ENCODE measurements at regions not wholly inside any gene's neighbourhood (a gene's known extent, or its start where the extent isn't known, plus 50 kb on each side); places are given as distances from the start of the nearest gene placed in this dataset.
"Not testable (repeated sequence)": the region's sequence is repeated elsewhere in the genome, so short reads cannot be mapped to it uniquely, and the experiment has no call there.

DNA sequence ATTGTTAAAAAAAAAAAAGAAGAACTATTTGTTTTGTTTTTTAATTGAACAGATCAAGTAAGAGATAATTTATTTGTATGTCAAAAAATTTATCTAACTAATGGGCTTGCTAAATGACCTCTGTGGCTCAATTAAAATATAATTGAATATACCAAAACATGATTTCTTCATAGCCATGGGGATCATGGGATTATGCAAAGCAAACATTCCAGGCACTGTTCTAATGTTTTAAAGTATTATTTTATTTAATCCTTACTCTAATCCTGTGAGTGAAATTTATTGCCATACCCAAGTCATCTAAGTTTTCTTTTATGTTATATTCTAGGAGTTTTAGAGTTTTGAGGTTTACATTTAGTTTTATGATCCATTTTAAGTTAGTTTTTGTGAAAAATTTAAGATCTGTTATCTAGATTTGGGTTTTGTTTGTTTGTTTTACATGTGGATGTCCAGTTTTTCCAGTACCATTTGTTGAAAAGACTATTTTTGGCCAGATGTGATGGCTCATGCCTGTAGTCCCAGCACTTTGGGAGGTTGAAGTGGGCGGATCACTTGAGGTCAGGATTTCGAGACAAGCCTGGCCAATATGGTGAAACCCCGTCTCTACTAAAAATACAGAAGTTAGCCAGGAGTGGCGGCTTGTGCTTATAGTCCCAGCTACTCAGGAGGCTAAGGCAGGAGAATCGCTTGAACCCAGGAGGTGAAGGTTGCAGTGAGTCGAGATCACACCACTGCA lies 52.3 kb upstream of the CNOT10 start:
- no peak for DNase-seq (ENCODE audit: low read depth)

DNA sequence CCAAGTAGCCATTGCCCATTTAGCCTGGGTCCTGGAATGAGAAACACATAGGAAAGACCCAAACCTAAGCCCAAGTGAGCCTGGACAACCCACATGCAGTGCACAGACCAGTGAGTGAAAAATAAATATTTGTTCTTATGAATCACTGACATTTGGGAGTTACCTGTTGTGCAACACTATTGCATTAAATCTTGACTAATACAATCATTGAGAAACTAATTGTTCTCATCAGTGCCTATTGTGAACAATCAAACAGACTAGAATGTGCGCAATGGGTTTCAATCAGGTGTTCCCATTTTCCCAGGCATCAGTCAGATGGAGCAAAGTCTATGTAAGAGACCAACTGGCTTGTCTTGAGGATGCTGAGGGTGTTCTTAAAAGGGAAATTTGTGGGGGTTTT lies 54.7 kb upstream of the CNOT10 start:
- peak; percentile 15 for DNase-seq (ENCODE audit: low read depth)

DNA sequence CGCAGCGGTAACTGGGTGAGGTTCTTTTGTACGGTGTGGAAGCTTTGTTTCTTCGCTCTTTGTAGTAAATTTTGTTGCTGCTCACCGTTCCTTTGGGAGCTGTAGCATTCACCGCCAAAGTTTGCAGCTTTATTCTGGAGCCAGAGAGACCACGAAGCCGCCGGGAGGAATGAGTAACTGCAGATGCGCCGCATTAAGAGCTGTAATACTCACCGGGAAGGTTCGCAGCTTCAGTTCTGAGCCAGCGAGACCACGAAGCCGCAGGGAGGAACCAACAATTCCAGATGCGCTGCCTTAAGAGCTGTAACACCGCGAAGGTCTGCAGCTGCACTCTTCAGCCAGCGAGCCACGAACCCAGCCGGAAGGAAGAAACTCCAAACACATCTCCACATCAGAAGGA lies 56.0 kb upstream of the DYNC1LI1 start:
- DNase-seq (ENCODE audit: low read depth): peak; percentile 48

DNA sequence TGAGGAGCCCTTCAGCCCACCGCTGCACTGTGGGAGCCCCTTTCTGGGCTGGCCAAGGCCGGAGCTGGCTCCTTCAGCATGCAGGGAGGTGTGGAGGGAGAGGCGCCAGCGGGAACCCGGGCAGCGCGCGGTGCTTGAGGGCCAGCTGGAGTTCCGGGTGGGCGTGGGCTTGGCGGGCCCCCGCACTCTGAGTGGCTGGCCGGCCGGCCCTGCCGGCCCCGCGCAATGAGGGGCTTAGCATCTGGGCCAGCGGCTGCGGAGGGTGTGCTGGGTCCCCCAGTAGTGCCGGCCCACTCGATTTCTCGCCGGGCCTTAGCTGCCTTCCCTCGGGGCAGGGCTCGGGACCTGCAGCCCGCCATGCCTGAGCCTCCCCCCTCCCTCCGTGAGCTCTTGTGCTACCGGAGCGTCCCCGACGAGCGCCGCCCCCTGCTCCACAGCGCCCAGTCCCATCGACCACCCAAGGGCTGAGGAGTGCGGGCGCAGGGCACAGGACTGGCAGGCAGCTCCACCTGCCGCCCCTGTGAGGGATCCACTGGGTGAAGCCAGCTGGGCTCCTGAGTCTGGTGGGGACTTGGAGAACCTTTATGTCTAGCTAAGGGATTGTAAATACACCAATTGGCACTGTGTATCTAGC lies 55.0 kb upstream of the DYNC1LI1 start:
- not testable (repeated sequence) for DNase-seq (ENCODE audit: low read depth)

DNA sequence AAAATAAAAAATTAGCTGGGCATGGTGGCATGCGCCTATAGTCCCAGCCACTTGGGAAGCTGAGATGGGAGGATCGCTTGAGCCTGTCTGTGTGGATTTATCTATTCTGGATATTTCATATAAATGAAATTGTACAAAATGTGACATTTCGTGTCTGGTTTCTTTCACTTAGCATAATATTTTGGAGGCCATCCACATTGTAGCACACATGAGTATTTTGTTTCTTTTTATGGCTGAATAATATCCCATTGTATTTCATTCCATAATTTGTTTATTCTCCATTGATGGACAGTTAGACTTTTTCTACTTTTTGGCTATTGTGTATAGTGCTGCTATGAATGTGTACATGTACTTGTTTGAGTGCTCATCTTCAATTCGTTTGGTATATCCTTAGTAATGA lies 52.9 kb upstream of the DYNC1LI1 start:
- no peak for DNase-seq (ENCODE audit: low read depth)

DNA sequence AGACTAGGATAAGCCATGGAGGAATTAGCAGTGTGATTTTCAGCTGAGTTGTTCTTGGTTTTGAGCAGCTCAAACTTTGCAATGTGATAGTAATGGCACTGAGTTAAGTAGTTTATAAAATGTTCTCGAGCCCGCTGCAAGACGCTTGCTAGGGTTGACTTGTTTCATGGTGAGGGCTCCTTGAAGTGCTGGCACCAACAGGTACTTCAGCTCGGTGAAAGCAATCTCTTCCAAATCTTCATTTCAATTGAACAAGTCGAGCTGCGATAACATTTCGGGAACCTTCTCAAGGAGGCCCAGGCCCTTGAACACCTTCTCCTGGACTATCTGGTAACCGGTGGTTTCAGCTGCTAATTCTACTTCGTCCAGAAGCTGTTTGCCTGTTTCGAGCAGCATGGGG lies 50.8 kb upstream of the DYNC1LI1 start:
- DNase-seq (ENCODE audit: low read depth): no peak

DNA sequence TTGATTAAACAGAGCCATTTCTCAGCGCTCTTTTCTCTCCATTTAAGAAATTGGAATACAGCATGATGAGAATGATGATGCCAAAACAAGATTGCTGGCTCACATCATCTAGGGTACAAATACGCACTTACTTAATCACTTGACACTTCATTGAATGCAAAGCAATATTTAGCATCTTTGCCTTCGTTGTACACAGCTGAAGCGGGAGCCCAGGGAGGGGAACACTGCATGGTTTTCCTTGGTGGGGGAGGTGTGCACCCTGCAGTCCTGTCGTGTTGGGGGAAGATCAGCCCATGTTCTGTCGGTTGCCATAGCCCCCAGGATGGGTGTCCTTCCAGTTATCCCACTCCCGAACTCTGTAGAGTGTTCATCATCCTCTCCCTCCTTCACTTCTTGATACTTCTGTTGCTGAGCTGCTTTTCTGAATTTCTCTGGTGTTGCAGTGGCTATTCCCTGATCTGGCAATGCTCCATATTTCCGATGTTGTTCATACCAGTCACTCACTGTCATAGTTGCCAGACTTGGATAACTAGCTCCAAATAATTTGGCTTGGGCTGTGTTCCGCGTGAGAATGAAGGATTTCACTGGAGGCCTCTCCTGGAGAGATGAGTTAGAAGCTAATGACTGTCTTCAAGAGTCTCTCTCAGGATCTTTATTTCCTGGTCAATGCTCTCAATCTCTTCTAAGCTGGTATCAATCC lies 50.1 kb upstream of the DYNC1LI1 start:
- DNase-seq (ENCODE audit: low read depth): no peak

All from stromal cell of bone marrow (primary cell).